H9 (cell line): ENCODE measurements at regions not wholly inside any gene's neighbourhood (a gene's known extent, or its start where the extent isn't known, plus 50 kb on each side); places are given as distances from the start of the nearest gene placed in this dataset.

Experiments used
- DNase-seq: peaks from one replicate; pipeline ENCODE4 v3.0.0-alpha.2; 2017
- H2AFZ ChIP-seq: one replicate; pipeline ENCODE4 v1.6.1; 2013; ENCODE audit warnings: mild to moderate bottlenecking, low read length, control low read depth, moderate library complexity
- H2AK5ac ChIP-seq: 2 replicates; pipeline ENCODE4 v1.6.1; 2013; ENCODE audit warnings: low read length, control low read depth, mixed read lengths; ENCODE audit not compliant: insufficient read length
- H2BK120ac ChIP-seq: one replicate; pipeline ENCODE4 v1.6.1; 2013; ENCODE audit warnings: low read depth, mild to moderate bottlenecking, low read length, control low read depth, inconsistent platforms; ENCODE audit not compliant: poor library complexity, severe bottlenecking
- H2BK12ac ChIP-seq: 2 replicates; pipeline ENCODE4 v1.6.1; 2013; ENCODE audit warnings: low read length, control low read depth, mixed read lengths, low read depth; ENCODE audit not compliant: insufficient read length
- H2BK15ac ChIP-seq: 2 replicates; pipeline ENCODE4 v1.6.1; 2013; ENCODE audit warnings: low read depth, low read length, control low read depth
- H2BK20ac ChIP-seq: one replicate; pipeline ENCODE4 v1.6.1; 2013; ENCODE audit warnings: low read depth, mild to moderate bottlenecking, low read length, control low read depth, inconsistent platforms; ENCODE audit not compliant: poor library complexity, severe bottlenecking
- H2BK5ac ChIP-seq: 2 replicates; pipeline ENCODE4 v1.6.1; 2013; ENCODE audit warnings: low read length, control low read depth, mixed read lengths; ENCODE audit not compliant: insufficient read length
- H3K14ac ChIP-seq: 2 replicates; pipeline ENCODE4 v1.6.1; 2013; ENCODE audit warnings: low read length, control low read depth; ENCODE audit not compliant: insufficient read depth
- H3K18ac ChIP-seq: 2 replicates; pipeline ENCODE4 v1.6.1; 2013; ENCODE audit warnings: low read depth, mild to moderate bottlenecking, mixed read lengths, low read length, control low read depth; ENCODE audit not compliant: insufficient read length
- H3K23ac ChIP-seq: 2 replicates; pipeline ENCODE4 v1.6.1; 2013; ENCODE audit warnings: low read length, control low read depth, mixed read lengths, low read depth; ENCODE audit not compliant: insufficient read length
- H3K23me2 ChIP-seq: 2 replicates; pipeline ENCODE4 v1.6.1; 2013; ENCODE audit warnings: low read depth, mild to moderate bottlenecking, mixed read lengths, low read length, control low read depth; ENCODE audit not compliant: insufficient read length, poor library complexity, severe bottlenecking
- H3K27ac ChIP-seq: 2 replicates; pipeline ENCODE4 v1.5.1; 2013; ENCODE audit warnings: low read length, control low read depth, mixed read lengths, low read depth; ENCODE audit not compliant: insufficient read length
- H3K27me3 ChIP-seq: 2 replicates; pipeline ENCODE4 v1.6.1; 2013; ENCODE audit warnings: low read length, control low read depth, inconsistent platforms; ENCODE audit not compliant: insufficient read depth
- H3K4ac ChIP-seq: 2 replicates; pipeline ENCODE4 v1.6.1; 2013; ENCODE audit warnings: low read depth, mild to moderate bottlenecking, control low read depth, inconsistent platforms, low read length, moderate library complexity
- H3K4me1 ChIP-seq: 2 replicates; pipeline ENCODE4 v1.6.1; 2013; ENCODE audit warnings: low read length, control low read depth, inconsistent platforms; ENCODE audit not compliant: insufficient read depth
- H3K4me2 ChIP-seq: 2 replicates; pipeline ENCODE4 v1.6.1; 2013; ENCODE audit warnings: low read length, control low read depth, mixed read lengths; ENCODE audit not compliant: insufficient read length, insufficient read depth
- H3K56ac ChIP-seq: 2 replicates; pipeline ENCODE4 v1.6.1; 2013; ENCODE audit warnings: low read depth, mild to moderate bottlenecking, mixed read lengths, low read length, control low read depth; ENCODE audit not compliant: insufficient read length
- H3K79me1 ChIP-seq: 2 replicates; pipeline ENCODE4 v1.6.1; 2013; ENCODE audit warnings: low read depth, mild to moderate bottlenecking, moderate library complexity, low read length, control low read depth, inconsistent platforms; ENCODE audit not compliant: insufficient read depth, poor library complexity, severe bottlenecking
- H3K79me2 ChIP-seq: 2 replicates; pipeline ENCODE4 v1.6.1; 2013; ENCODE audit warnings: low read length, control low read depth, inconsistent platforms; ENCODE audit not compliant: insufficient read depth
- H3K9ac ChIP-seq: 2 replicates; pipeline ENCODE4 v1.6.1; 2013; ENCODE audit warnings: low read length, control low read depth, mixed read lengths; ENCODE audit not compliant: insufficient read length; ENCODE audit errors: extremely low read depth
- H3K9me3 ChIP-seq: one replicate; pipeline ENCODE4 v1.6.1; 2013; ENCODE audit warnings: low read depth, low read length, inconsistent platforms; ENCODE audit not compliant: control insufficient read depth
- H3T11ph ChIP-seq: one replicate; pipeline ENCODE4 v1.6.1; 2013; ENCODE audit warnings: mild to moderate bottlenecking, low read length, control low read depth, inconsistent platforms
- H4K20me1 ChIP-seq: one replicate; pipeline ENCODE4 v1.6.1; 2013; ENCODE audit not compliant: control insufficient read depth, insufficient read length, insufficient read depth
- H4K5ac ChIP-seq: 2 replicates; pipeline ENCODE4 v1.6.1; 2013; ENCODE audit warnings: low read depth, mild to moderate bottlenecking, mixed read lengths, low read length, control low read depth; ENCODE audit not compliant: insufficient read length
- H4K8ac ChIP-seq: replicated peaks from 2 replicates; pipeline ENCODE4 v1.6.1; 2013; ENCODE audit warnings: low read length, control low read depth, mixed read lengths, low read depth; ENCODE audit not compliant: insufficient read length
- H4K91ac ChIP-seq: 2 replicates; pipeline ENCODE4 v1.6.1; 2013; ENCODE audit warnings: low read depth, mild to moderate bottlenecking, moderate library complexity, mixed read lengths, low read length, control low read depth; ENCODE audit not compliant: insufficient read length
- H3K27ac Mint-ChIP-seq, 3 experiments: 2 replicates in 2 of 3; 3 replicates in 1 of 3; pipeline ENCODE4 v1.8.0; 2020 to 2021; ENCODE audit warnings: mixed read lengths in 3 of 3, mild to moderate bottlenecking in 1 of 3, moderate library complexity in 1 of 3
- H3K27me3 Mint-ChIP-seq: 2 replicates; pipeline ENCODE4 v1.8.0; 2021; ENCODE audit warnings: low read depth, mild to moderate bottlenecking, moderate library complexity, mixed read lengths
- H3K36me3 Mint-ChIP-seq, 3 experiments: 2 replicates in 2 of 3; 3 replicates in 1 of 3; pipeline ENCODE4 v1.8.0; 2020 to 2021; ENCODE audit warnings: low read depth in 3 of 3, mixed read lengths in 3 of 3; ENCODE audit not compliant: insufficient read depth in 1 of 3
- H3K4me1 Mint-ChIP-seq, 2 experiments: 2 replicates each; pipeline ENCODE4 v1.8.0; 2020; ENCODE audit warnings: mixed read lengths in 2 of 2
- H3K4me3 Mint-ChIP-seq, 2 experiments: 2 replicates in 1 of 2; 3 replicates in 1 of 2; pipeline ENCODE4 v1.8.0; 2020 to 2021; ENCODE audit warnings: mild to moderate bottlenecking in 2 of 2, mixed read lengths in 2 of 2, moderate library complexity in 1 of 2
- H3K9me3 Mint-ChIP-seq, 2 experiments: 2 replicates in 1 of 2; 3 replicates in 1 of 2; pipeline ENCODE4 v1.8.0; 2020; ENCODE audit warnings: mild to moderate bottlenecking in 2 of 2, mixed read lengths in 2 of 2, moderate library complexity in 1 of 2
- WGBS: extraction: QIAGEN DNeasy Blood & Tissue Kit; methylation state at CpG from one replicate; pipeline ENCODE4 v1.1.7; 2013; ENCODE audit warnings: missing lambda C conversion rate, low lambda C conversion rate, mixed read lengths; ENCODE audit not compliant: insufficient read length; ENCODE audit errors: extremely low coverage; 5-methylcytosine and 5-hydroxymethylcytosine counted together
- TF ChIP-seq, protein P1 (sequence below): fragments of 200-600 bp; sonication (generic); conservative IDR thresholded peaks from 3 replicates; pipeline ENCODE4 v1.8.0; 2021; ENCODE audit warnings: antibody characterized with exemption, mild to moderate bottlenecking

DNA sequence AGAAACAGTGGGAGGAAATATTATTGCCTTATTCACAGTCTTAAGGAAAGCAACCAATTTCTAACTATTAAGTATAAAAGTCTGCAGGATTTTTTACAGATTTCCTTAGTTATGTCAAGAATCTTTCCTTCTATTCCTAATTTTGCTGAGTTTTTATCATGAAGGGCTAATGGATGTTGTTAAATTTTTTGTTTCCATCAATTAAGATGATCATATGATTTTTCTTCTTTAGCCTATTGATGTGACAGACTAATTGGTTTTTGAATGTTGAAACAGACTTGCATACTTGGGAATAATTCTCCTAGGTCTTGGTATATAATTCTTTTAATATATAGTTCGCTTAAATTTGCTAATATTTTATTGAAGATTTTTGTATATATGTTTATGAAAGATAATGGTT is 569.1 kb upstream of the KCND2 start:
- peaks cover 4 to 9% of the 10 kb centered on the region in 2 experiments; a peak in 4 of 5 replicates for H3K9me3 Mint-ChIP-seq
- Histone ChIP-seq H2BK20ac (no peak overlapping the region), H2AFZ (no peak overlapping the region), H2BK12ac (no peak overlapping the region), H4K91ac (no peak overlapping the region), H2AK5ac (no peak overlapping the region), H4K20me1 (no peaks in the 10 kb centered on the region), H3K79me2 (no peaks in the 10 kb centered on the region), H4K5ac (no peak overlapping the region), H3K9ac (no peak overlapping the region), H3K4me1 (no peaks in the 10 kb centered on the region), H3K14ac (no peak overlapping the region), H3K27me3 (no peaks in the 10 kb centered on the region), H3K23me2 (no peaks in the 10 kb centered on the region), H2BK15ac (no peak overlapping the region), H4K8ac (no peak overlapping the region), H2BK120ac (no peak overlapping the region), H3K18ac (no peak overlapping the region), H3K4ac (no peak overlapping the region), H2BK5ac (no peak overlapping the region), H3K79me1 (no peaks in the 10 kb centered on the region), H3K4me2 (no peak overlapping the region), H3K56ac (no peak overlapping the region), H3K27ac (no peak overlapping the region), H3K23ac (no peak overlapping the region), H3K9me3 (no peaks in the 10 kb centered on the region), H3T11ph (no peak overlapping the region)
- peaks cover 0 to 8% (median 3%) of the 10 kb centered on the region in 3 experiments; a peak in 2 of 7 replicates for H3K36me3 Mint-ChIP-seq
- no peaks in the 10 kb centered on the region for H3K4me1 Mint-ChIP-seq
- H3K27me3 Mint-ChIP-seq, result no peaks in the 10 kb centered on the region
- TF ChIP-seq, protein P1, sequence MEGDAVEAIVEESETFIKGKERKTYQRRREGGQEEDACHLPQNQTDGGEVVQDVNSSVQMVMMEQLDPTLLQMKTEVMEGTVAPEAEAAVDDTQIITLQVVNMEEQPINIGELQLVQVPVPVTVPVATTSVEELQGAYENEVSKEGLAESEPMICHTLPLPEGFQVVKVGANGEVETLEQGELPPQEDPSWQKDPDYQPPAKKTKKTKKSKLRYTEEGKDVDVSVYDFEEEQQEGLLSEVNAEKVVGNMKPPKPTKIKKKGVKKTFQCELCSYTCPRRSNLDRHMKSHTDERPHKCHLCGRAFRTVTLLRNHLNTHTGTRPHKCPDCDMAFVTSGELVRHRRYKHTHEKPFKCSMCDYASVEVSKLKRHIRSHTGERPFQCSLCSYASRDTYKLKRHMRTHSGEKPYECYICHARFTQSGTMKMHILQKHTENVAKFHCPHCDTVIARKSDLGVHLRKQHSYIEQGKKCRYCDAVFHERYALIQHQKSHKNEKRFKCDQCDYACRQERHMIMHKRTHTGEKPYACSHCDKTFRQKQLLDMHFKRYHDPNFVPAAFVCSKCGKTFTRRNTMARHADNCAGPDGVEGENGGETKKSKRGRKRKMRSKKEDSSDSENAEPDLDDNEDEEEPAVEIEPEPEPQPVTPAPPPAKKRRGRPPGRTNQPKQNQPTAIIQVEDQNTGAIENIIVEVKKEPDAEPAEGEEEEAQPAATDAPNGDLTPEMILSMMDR, result no peak
- no peak overlapping the region for H3K27ac Mint-ChIP-seq
- WGBS, result no CpG with 5 or more reads among the region's 1 CpG
- H3K4me3 Mint-ChIP-seq, result no peak overlapping the region
- DNase-seq, result no peak
